ENCODE measurements at regions not wholly inside any gene's neighbourhood (a gene's known extent, or its start where the extent isn't known, plus 50 kb on each side); places are given as distances from the start of the nearest gene placed in this dataset.
"Not testable (repeated sequence)": the region's sequence is repeated elsewhere in the genome, so short reads cannot be mapped to it uniquely, and the experiment has no call there.

DNA sequence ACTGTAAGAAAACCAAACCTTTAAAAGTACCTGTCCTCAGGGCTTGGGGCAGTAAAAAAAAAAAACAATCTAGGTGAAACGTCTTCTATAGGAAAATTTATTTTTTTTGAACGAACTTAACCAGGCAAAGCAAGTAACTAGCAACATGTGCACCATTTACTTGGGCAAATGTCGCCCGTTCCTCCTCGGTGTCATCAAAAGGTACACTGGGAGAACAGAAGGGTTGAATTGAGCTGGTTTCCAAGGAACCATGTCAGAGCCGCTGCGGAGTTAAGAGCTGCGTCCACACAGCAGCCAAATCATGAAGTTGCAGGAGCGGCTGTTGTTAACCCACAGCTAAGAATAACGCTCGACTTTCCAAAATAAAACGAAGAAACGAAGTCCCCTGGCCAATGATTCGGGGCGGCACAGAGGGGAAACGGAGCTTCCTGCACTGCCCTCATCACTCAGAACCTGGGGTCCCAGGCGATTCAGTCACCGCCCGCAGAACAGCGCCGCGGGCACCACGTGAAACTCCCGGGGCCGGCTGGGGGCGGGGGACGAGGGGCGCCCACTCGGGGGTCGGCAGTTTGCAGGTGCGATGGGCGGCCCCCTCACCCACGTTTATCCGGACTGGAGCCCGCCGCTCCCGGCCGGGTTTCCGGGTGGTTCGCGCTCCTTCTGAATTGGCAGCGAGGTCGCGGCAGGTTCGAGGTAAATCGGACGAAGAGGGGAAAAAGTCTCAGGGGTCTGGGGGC is 53.6 kb upstream of the PLGLB1 start:
- DNase-seq = peak; percentile 13

DNA sequence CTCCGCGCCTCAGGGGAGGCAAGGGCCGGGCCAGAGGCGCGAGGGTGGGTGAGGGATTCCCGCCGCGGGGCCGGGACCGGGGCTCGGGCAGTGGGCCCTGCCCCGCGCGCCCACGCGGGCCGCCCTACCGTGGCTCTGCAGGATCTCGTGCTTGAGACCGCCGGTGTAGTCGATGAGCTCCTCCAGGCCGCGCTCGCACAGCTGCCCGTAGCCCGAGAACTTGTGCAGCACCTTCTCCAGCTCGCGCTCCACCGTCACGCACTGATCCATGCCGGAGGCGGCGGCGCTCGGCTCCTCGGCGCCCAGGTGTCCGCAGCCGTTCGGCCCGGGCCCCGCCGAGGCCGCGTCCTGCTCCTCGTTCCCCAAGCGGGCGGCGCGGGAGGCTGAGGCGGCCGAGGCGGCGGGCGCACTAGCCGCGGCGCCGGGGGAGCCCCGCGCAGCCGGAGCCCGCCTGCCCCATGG is 54.2 kb upstream of the PLGLB1 start:
- DNase-seq = peak; percentile 52

DNA sequence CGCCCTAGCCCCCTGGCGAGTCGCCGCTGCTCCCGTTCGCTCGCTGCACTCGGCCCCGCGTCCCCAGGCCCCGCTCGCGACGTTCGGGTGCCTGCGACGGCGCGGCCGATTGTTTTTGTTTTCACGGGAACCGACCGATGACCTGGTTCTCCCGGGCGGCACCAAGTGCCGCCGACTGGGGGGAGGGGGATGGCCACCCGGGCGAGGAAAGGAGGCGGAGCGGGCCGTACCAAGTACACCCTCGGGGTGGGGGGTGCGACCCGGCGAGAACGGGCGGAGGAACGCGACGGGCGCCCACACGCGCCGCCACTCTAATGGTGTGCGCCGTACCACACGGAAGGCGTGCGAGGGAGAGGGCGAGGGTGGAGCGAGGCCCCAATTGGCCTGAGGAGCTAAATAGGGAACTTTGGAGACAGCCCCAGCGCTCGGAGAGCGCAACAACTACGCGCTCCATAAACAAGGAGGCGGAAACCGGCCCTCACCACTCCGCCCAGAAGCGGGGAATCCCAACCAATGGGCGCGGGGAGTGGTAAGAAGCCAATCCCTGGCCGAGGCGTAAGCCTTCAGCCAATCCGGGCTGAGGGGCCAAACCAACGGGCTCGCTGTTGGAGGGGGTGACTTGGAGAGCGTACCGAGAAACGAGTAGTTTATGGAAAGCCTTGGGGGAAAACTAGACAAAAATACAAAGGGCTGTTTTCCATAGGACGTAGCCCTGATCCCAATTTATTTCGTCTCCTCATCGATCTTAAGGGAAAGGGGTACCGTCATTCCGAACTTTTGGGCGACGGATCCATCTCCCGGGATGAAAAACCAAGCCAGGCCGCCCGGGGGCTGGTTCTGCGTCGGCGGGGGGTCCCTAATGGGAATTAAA is 54.8 kb upstream of the PLGLB1 start:
- DNase-seq = peak; percentile 88

DNA sequence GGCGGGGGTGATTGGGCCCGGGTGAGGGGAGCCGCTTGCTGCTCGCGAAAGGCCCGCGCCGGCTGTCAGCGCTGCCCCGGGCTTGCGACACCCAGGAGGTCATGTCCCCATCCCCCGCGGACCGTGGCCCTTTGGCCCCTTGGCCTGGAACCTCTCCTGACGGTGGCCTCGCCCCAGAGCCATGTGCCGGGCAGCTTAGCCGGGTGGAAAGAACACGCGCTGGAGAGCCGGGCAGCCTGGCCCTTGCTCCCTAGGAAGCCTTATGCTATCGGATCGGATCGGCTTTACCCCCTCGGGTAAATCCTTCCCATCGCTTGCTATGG is 55.4 kb upstream of the PLGLB1 start:
- not testable (repeated sequence) for DNase-seq

DNA sequence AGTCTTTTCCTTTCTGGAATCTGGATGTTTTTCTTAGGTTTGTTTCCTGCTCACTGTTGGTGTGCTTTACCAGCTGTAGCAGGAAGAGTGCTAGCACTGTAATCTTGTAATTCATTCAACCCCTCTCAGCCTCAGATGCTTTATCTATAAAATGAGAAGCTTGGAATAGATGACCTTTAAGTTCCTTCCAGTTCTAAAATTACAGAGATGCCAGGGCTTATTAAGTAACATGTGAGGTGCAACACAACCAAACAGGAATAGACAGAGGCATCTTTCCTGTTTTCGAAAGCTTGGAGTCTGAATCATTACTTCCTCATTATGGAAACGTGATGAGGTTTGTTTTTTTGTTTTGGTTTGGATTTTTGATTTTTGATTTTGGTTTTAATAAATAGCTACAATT is 60.1 kb upstream of the PLGLB1 start:
- not testable (repeated sequence) for DNase-seq

DNA sequence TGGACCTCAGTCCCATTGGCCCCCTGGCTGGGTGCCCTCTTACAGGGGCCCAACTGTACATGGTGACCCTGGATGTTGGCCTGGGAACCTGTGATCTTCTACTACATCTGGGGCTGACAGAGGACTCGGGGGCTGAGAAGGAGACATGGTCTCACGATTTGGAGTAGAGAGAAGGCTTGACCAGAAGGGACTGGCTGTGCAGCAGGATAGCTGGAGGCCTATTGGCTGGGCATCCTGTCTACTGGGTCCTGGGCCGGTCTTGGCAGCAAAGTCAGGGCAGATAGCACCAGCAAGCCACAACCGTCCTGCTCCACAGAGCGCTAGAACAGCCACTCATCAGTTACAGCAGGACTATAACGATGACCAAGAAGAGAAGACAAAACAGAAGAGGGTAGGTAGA is 66.4 kb upstream of the PLGLB1 start:
- DNase-seq = not testable (repeated sequence)

DNA sequence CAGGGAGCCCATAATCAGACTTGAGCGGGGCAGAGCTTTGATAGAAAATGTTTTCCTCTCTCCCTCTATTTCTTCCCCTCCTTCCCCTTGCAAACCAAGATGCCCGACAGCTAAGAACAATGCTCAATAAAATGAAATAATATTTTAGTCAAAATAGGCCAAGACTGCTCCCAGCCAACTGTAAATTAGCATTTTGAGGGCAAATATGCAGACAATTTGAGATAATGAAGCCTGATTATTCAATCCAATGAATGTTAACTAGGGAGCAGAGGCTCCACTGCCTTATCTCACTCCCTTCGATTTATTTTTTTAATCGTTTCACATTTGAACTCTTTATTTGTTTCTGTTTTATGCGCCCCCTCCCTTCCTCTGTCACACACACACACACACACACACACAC is 67.8 kb upstream of the PLGLB1 start:
- DNase-seq = not testable (repeated sequence)

DNA sequence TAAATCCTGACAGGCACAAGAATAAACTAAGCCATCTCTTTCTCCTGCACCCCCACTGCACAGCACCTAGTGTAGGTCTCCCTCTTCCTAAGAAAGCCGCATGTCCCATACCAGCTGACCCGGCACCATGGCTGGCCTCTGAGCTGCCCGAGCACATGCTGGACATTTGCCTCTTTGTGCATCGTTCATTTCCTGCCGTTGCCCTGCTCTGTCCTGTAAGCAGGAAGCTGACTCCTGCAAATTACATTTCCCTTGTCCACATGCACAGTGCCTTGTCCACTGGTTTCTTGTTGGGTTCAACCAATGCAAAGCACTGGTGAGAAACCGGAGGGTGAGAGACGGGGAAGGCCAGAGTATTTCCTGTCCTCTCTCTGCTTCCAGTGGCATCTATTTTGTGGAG is 71.6 kb upstream of the PLGLB1 start:
- not testable (repeated sequence) for DNase-seq

DNA sequence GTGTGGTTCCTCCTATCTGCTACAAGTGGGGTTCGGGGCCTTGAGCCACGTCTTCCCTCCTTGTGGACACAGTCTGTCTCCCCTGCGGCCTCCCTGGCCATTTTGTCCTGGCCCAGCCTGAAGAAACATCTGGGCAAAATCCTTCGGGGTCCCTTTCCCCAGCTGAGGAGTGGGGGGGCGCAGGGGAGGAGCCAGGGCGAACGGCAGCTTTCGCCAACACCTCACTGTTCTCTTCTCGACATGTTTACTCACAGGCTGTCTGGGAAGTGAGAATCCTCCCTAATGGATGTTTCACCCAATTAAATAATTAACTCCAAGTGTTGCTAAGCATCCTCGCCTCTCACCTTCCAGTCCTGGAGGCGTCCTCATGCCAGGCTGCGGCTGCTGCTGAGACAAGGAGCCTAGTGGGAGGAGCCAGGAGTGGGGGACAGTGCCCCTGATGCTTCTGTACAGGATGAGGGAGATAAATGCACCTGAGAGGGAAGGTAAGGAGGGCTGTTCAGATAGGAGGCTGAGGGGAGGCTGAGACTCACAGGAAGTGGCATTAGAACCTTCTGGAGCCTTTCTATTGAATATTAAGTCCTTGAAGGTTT is 72.4 kb upstream of the PLGLB1 start:
- not testable (repeated sequence) for DNase-seq

DNA sequence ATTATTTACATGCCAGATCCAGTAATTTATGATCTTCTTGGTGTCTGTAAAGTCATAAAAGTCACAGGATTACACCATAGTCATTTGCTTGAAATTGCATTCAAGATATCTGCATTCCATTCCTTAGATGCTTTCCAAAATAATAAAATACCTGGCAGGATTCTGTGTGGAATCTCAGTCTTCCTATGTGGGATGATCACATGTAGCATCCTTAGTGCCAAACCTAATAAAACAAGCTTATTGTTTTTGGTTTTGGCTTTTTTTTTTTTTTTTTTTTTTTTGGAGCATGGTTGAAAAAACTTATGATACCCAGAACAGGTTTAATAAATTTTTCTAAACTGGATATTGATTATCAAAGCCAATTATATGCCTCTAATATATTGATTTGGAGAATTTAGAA is 74.2 kb upstream of the PLGLB1 start:
- DNase-seq = not testable (repeated sequence)

DNA sequence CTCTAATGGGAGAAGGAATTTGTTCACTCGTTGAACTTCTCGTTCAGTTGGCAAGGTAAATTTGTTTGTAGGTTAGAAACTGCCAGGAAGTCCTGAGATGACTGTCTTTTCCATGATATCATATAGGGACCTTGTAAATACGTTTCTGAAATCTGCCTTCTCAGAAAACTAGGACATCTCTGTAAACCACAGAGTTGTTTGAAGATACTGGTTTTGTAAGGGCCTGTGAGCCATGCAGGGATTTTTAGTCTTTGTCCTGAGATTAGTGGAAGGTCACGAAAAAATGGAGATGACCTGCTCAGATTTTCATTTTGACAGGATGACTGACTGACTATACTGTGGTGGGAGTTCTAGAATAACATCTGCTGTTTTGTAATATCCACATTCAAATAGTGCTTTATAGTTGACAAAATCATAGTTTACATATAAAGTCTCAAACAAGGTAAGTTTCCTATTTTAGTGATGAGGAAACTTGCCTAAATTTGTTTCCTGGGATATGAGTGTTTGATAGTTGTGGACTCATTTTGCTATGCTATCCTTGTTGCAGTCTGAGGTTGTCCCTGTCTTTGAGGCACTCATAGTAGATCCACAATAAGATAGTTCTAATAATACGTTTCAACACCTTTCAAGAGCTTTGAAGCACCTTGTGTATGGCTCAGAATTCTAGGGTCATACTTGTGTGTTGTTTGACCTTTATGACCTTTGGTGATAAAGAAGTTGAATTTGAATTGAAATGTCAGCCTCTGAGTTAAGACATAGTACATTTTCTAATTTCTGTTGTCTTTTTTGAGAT is 107.3 kb upstream of the PLGLB1 start:
- not testable (repeated sequence) for DNase-seq

DNA sequence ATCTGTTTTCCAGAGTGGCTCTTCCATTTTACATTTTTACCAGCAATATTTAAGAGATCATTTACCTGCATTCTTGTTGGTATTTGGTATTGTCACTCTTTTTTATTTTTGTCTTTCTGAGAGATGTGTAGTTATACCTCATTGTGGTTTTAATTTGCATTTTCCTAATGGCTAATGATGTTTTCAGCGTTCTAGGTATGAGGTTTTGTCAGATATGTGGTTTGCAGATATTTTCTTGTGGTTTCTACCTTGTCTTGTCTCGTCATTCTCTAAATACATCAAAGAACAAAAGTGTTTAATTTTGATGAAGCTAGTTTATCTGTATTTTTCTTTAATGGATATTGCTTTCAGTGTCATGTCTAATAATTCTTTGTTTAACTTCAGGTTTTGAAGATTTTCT is 110.9 kb upstream of the PLGLB1 start:
- not testable (repeated sequence) for DNase-seq

DNA sequence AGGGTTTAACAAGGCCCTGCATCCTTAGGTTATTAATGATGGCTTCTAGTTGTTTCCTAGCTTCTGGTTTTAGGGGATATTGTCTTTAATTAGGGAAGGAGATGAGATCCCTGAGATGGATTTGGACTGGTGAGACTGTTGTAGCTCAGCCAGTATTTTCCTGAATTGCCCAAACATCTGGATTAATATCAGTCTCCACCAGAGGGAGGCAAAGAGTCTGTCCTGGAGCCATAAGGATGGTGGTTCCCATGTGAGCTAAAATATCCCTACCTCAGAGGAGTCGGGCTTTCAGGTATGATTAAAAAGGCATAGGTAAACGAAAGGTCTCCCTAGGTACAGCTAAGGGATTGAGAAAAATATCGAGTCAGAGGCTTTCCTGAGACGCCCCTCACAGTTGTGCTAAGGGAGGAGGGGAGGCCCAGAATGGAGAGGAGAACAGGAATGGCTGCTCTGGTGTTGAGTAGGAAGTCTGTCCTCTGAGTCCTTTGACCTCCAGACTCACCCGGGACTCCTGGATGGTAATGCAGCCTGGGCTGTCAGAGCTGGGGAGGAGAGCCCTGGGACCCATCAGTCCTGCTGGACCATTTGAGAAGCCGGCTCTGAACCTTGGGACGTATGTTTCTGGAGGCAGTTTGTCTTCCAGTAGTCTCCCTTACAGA is 130.3 kb upstream of the PLGLB1 start:
- not testable (repeated sequence) for DNase-seq

DNA sequence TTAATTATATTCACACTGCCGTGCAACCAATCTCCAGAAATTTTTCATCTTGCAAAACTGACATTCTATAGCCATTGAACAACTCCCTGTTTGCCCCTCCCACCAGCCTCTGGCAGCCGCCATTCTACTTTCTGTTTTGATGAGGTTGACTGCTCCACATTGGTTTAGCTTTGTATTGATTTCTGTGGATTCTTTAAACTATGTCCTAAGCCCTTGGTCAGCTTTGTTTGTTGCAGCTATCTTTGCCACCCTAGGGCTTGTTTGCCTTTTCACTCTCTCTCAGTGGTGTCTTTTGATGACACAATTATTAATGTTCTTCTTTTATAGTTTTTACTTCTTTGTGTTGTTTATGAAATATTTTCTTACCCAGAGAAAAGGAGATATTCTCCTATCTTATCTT is 152.8 kb upstream of the PLGLB1 start:
- not testable (repeated sequence) for DNase-seq

DNA sequence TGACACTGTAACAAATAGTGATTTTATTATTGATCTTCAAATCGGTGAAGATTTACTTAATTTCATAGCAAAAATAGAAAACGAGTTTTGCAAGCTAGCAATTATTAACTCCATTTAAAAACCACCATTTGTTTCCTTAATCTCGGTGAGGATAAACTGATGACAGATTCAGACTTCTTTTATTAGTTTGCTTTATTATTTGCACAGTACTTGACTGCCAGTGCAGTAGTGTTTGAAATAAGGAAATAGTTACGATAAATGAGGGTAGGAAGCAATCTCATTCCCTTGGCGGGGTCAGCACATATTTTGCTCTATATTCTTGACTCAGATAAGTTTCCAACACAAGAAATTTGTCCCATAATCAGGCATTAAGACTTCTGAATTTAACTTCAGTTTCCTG is 161.7 kb upstream of the PLGLB1 start:
- not testable (repeated sequence) for DNase-seq

DNA sequence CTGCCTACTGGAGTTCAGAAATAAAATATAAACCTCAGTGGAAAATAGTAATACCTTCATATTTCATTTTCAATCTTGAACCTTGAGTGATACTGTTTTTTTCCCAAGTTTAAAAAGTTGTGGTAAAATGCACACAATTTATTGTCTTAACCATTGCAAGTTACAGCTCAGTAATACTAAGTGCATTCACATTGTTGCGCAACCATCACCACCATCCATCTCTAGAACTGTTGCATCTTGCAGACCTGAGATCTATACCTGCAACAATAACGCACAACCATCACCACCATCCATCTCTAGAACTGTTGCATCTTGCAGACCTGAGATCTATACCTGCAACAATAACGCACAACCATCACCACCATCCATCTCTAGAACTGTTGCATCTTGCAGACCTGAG is 162.6 kb upstream of the PLGLB1 start:
- DNase-seq = not testable (repeated sequence)

DNA sequence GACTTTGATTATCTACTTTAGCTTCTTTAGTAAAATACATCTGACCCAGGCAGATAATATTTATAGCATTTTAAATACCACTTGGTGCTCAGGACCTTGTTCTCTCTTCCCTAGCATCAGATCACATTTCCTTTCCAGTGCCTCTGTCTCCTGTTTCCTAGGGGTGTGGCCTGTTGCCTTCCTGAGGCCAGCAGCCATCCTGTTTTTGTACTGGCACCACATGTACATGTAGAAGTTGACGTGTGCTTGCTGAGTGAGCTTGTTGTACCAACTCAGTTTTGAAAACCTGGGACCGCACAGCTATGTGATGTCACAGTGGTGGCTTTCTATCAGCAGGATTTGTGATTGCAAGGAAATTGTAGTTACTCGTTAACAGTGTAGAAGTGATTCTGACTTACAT is 167.6 kb upstream of the PLGLB1 start:
- not testable (repeated sequence) for DNase-seq

DNA sequence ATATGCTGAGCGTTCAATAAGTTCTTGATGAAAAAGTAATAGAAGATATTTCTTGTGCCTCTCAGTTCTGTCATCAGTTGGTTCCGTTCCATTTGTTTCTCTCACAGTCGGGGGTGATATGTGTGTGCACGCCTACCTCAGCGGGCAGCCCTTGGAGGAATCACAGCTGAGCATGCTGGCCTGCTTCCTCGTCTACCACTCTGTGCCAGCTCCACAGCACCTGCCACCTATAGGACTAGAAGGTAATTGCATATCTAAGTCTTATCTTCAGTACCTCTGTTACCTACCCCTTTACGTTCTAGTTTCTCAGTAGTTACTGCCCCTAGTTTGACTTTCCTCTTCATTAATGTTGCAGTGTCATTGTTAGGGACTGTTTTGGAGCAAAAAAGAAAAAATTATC is 171.7 kb upstream of the PLGLB1 start:
- DNase-seq = not testable (repeated sequence)

DNA sequence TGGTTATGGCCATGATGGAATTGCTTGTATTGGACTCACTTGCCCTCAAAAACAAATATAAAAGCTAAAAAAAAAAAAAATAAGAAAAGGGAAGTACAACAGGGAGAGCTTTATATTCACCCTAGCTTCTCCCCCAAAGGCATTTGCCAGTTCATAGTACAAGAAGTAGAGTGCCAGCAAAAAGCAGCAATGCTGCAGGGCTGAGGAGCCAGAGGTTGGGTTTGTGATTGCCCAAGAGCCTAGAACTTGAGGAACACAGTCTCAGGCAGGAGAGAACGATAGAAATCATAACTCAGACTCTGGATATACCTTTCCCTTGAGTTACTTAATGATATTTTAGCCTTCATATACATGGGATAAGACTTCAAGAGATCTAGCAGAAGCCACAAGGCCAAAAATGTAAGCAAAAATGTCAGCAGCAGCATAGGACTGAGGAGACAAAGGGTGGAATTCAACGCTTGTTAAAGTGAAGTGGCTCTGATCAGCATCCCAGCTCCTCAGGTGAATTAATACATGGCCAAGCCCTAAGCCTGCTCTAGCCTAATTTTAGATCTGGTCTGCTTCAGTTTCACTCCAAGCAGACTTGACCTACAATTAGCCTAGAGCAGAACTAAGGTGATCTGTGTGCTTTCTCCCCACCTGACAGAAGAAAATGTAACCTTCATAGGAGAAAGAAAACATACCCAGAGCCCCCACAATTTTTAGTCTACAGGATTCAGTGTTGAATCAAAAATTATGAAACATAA is 172.8 kb upstream of the PLGLB1 start:
- DNase-seq = not testable (repeated sequence)

DNA sequence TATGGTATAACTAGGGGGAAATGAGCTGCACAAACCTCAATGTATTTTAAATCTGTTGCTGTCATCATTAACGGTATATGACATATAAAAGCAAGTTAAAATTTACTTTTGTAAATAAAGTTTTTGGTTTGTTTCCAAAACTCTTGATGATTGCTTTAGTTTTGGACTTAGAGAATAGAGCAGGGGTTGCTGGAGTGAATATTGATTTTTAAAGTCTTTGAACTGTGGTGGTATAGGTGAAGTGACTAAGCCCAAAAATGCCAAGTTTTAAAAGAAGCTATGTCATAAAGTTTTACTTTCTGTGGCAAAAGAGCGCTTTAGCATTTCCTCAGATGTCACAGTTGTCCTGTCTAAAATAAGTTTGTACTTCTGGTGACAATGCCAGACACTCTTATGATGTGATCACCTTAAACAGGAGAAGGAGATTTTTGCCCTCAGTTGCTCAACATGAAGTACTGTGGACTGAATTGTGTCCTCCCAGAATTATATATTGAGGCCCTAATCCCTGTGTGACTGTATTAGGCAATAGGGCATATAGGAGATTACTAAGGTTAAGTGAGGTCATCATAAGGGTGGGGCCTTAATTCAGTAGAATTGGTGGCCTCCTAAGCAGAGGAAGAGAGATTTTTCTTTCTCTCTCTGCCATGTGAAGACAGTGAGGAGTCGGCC is 175.2 kb upstream of the PLGLB1 start:
- not testable (repeated sequence) for DNase-seq

DNA sequence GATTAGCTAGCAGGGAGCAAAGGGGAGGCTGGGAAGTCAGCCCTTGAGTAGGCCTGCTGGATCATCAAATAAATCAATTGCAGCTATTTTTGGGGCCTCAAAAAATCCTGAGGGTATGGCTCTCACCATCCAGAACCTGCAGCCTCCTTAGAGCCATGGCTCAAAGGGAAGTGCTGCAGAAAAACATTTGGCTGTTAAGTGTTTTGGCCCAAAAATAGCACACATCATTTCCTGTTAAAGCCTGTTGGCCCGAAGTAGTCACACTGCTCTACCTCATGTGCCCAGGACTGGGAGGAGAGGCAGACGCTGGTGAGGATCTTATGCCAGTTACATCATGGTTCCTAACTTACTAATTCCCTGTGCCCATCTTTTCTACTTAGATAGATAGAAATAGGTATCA is 176.8 kb upstream of the PLGLB1 start:
- not testable (repeated sequence) for DNase-seq
